Lower lobe of right lung (tissue), 2 donors: ENCODE measurements at regions not wholly inside any gene's neighbourhood (a gene's known extent, or its start where the extent isn't known, plus 50 kb on each side); places are given as distances from the start of the nearest gene placed in this dataset.

Experiments used
- ATAC-seq, 2 donors: fragments of 200-7000 bp; cut with Tn5 transposase; one replicate each; pipeline ENCODE4 v1.9.1; 2020 to 2022; ENCODE audit warnings: mild to moderate bottlenecking in 2 of 2, moderate library complexity in 2 of 2
- DNase-seq: peaks from one replicate; pipeline ENCODE4 v3.0.0-alpha.2; 2020
- H3K27ac ChIP-seq: fragments of 200-600 bp; one replicate; pipeline ENCODE4 v1.8.0; 2022
- H3K27me3 ChIP-seq: fragments of 200-600 bp; one replicate; pipeline ENCODE4 v1.8.0; 2022; ENCODE audit warnings: low read depth
- H3K36me3 ChIP-seq: fragments of 200-600 bp; one replicate; pipeline ENCODE4 v1.8.0; 2022; ENCODE audit warnings: mild to moderate bottlenecking
- H3K4me1 ChIP-seq: fragments of 200-600 bp; one replicate; pipeline ENCODE4 v1.8.0; 2022
- H3K4me3 ChIP-seq: fragments of 200-600 bp; one replicate; pipeline ENCODE4 v1.8.0; 2022; ENCODE audit warnings: mild to moderate bottlenecking
- H3K9me3 ChIP-seq: fragments of 200-600 bp; one replicate; pipeline ENCODE4 v1.8.0; 2022
- intact Hi-C: fragments of 100-400 bp; cut with DNase I; formaldehyde crosslinking; loops from one replicate; pipeline ENCODE4 v1.11.0; 2022
- TF ChIP-seq, protein P1 (sequence below): fragments of 200-600 bp; IDR thresholded peaks from one replicate; pipeline ENCODE4 v1.8.0; 2022; ENCODE audit warnings: antibody characterized with exemption, mild to moderate bottlenecking
- donor health status: DM: no; HTN: yes; CAD: no; lungs with severe emphysema.

DNA sequence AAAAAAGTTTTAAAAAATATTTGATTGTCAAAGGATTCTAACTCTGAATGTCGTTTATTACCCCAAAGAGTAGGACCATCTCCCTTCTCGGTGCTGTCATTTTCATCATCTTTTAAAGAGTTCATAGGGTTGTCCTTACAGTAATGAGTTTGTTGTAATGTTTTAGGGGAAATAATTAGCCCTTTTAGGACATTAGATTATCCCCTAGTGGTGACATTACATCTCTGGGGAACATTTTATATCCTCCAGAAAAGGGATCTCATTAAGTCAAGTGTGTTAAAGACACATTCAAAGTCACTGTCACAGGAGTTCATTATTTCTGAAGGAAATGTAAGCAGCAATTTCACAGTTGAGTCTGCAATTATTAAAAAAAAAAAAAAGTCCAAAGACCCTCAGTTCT is 99.3 kb upstream of the GJB6 start:
- H3K36me3 ChIP-seq, result no peaks in the 10 kb centered on the region
- intact Hi-C loops, result no loop called here
- TF ChIP-seq, protein P1, sequence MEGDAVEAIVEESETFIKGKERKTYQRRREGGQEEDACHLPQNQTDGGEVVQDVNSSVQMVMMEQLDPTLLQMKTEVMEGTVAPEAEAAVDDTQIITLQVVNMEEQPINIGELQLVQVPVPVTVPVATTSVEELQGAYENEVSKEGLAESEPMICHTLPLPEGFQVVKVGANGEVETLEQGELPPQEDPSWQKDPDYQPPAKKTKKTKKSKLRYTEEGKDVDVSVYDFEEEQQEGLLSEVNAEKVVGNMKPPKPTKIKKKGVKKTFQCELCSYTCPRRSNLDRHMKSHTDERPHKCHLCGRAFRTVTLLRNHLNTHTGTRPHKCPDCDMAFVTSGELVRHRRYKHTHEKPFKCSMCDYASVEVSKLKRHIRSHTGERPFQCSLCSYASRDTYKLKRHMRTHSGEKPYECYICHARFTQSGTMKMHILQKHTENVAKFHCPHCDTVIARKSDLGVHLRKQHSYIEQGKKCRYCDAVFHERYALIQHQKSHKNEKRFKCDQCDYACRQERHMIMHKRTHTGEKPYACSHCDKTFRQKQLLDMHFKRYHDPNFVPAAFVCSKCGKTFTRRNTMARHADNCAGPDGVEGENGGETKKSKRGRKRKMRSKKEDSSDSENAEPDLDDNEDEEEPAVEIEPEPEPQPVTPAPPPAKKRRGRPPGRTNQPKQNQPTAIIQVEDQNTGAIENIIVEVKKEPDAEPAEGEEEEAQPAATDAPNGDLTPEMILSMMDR, result no peak
- no peaks in the 10 kb centered on the region for H3K27me3 ChIP-seq
- H3K9me3 ChIP-seq, result no peaks in the 10 kb centered on the region
- peaks cover 5% of the 10 kb centered on the region for H3K4me1 ChIP-seq
- H3K27ac ChIP-seq, result no peak overlapping the region
- H3K4me3 ChIP-seq, result no peak overlapping the region
- no peak for ATAC-seq
- DNase-seq, result no peak

DNA sequence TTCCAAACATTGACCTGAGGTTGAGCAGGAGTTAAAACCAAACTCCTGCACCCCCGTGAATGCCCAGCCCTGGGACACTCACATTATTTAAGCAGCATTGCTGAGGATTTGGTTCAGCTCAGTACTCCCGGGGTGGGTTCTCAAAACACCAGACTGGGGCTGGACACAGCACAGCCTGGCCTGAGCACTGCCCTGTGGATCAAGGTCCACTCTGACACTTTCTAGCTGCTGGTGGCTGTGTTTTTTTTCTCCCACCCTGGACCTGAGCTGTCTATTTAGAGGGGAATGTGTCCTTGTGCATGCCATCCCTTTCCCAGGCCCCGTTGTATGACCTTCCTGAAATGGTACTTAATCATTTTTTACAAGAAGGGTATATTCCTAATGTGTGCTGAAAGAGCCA is 94.7 kb upstream of the GJB6 start:
- intact Hi-C loops, result no loop called here
- Histone ChIP-seq H3K36me3 (no peaks in the 10 kb centered on the region), H3K9me3 (peaks cover 6% of the 10 kb centered on the region), H3K27ac (no peak overlapping the region), H3K4me3 (no peak overlapping the region), H3K4me1 (no peaks in the 10 kb centered on the region), H3K27me3 (no peaks in the 10 kb centered on the region)
- no peak for ATAC-seq
- DNase-seq, result no peak
- TF ChIP-seq, protein P1, result no peak

DNA sequence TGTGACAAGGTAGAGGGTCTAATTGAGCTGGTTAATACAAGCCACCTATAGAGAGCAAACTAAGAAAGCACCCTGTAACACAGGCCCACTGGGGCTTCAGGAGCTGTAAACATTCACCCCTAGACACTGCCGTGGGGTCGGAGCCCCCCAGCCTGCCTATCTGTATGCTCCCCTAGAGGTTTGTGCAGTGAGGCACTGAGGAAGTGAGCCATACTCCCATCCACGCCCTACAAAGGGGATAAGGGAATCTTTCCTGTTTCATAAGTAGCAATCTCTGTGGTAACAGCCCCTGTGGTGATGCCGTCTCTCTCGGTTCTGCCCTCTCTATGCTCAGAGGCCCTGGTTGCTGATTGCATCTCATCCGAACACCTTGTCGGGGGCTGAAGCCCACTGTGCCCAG is 94.2 kb upstream of the GJB6 start:
- TF ChIP-seq, protein P1, result no peak
- ATAC-seq, result no peak

DNA sequence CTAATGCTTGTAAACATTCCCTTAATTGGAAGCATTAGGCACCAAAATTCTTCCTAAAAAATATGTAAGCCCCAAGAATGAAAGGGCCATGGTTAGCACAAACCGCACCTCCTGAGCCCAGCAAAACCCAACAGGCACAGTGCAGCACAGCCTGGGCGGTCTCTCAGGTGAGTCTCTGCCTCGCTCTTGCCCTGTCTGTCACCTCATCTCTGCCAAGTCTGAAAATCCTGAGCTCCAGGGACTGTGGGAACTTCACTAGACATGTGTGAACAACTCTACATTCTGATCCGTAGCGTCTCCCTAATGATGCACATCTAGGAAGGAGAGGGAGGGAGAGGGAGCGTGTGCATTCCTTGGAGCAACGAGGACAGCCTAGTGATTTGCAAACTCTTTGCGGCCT is 88.8 kb upstream of the GJB6 start:
- TF ChIP-seq, protein P1, result no peak
- intact Hi-C loops, result no loop called here

More for the DNA sequence above, 94.2 kb upstream of the GJB6 start:
- Histone ChIP-seq H3K36me3 (no peaks in the 10 kb centered on the region), H3K27ac (no peak overlapping the region), H3K9me3 (peaks cover 6% of the 10 kb centered on the region), H3K27me3 (no peaks in the 10 kb centered on the region), H3K4me3 (no peak overlapping the region), H3K4me1 (no peaks in the 10 kb centered on the region)
- intact Hi-C loops, result no loop called here
- DNase-seq, result no peak

DNA sequence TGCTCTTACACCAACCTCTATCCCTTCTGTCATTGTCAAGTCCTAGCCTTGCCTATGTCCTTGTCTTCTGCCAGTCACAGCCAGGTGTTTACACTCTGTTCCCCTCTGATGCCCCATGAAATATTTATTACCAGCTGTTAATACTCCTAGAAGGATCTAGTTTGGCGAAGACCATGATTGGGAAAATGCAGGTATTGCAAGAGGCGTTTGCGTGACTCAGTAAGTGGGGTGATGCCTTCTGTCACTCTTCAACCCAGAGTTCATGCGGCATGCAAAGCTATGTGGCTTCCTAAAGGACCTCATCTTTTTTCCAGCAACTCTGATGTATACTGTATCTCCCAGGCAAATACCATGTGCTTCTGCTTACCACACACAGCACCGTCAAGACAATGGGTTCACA is 81.8 kb upstream of the GJB6 start:
- H3K27me3 ChIP-seq, result peaks cover 6% of the 10 kb centered on the region
- intact Hi-C loops, result no loop called here
- TF ChIP-seq, protein P1, result no peak
- no peaks in the 10 kb centered on the region for H3K4me1 ChIP-seq
- H3K4me3 ChIP-seq, result no peak overlapping the region
- no peak for ATAC-seq
- DNase-seq, result no peak
- H3K27ac ChIP-seq, result no peak overlapping the region
- no peaks in the 10 kb centered on the region for H3K36me3 ChIP-seq
- no peaks in the 10 kb centered on the region for H3K9me3 ChIP-seq

More for the DNA sequence above, 88.8 kb upstream of the GJB6 start:
- no peak overlapping the region for H3K4me3 ChIP-seq
- no peaks in the 10 kb centered on the region for H3K4me1 ChIP-seq
- H3K36me3 ChIP-seq, result no peaks in the 10 kb centered on the region
- ATAC-seq (no peak), DNase-seq (no peak)
- H3K27me3 ChIP-seq, result peaks cover 6% of the 10 kb centered on the region
- H3K27ac ChIP-seq, result no peak overlapping the region
- H3K9me3 ChIP-seq, result peaks cover 6% of the 10 kb centered on the region

DNA sequence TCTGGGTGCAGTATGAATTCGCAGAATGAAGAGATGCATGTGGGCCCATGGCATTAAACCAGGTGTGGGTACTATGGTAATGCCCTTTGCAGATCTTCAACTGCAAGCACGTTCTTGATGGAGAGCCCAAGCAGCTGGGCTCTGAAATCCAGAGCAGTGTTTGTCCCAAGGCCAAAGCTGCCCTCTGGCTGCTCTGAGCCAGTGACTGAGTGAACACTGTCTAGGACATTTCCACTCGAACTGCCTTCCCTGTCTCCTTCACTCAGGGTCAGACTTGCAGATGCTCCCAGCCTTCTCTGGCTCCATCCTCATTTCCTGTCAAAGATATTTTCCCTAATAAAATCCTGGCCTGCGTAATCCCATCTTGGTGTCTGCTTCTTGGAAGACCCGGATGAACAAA is 80.2 kb upstream of the GJB6 start:
- TF ChIP-seq, protein P1, result no peak
- no peaks in the 10 kb centered on the region for H3K27me3 ChIP-seq
- H3K36me3 ChIP-seq, result no peaks in the 10 kb centered on the region
- ATAC-seq, result no peak
- intact Hi-C loops, result no loop called here
- H3K27ac ChIP-seq, result no peak overlapping the region
- no peak for DNase-seq
- no peak overlapping the region for H3K4me3 ChIP-seq
- no peaks in the 10 kb centered on the region for H3K4me1 ChIP-seq
- H3K9me3 ChIP-seq, result peaks cover 6% of the 10 kb centered on the region
